K562 (cell line): ENCODE measurements at regions not wholly inside any gene's neighbourhood (a gene's known extent, or its start where the extent isn't known, plus 50 kb on each side); places are given as distances from the start of the nearest gene placed in this dataset.
A peak's percentile ranks its signal among the peaks of the same experiment; 100 is the strongest.

ENCODE experiments used
- ARNT ChIP-seq, 2 experiments: fragments of 450-650 bp; IDR thresholded peaks; 2 replicates each; pipeline ENCODE4 v1.6.1; 2016; ENCODE audit warnings: mild to moderate bottlenecking in 1 of 2
- ATF7 ChIP-seq: fragments of 450-650 bp; IDR thresholded peaks from 2 replicates; pipeline ENCODE4 v1.7.1; 2014; ENCODE audit warnings: mild to moderate bottlenecking, moderate library complexity
- ETV1 ChIP-seq: fragments of 450-650 bp; conservative IDR thresholded peaks from 2 replicates; pipeline ENCODE4 v1.6.1; 2016; ENCODE audit warnings: missing genetic modification characterization, control low read depth, low read depth, missing compliant biosample characterization
- ETV6 ChIP-seq, 3 experiments: fragments of 150-350 bp in 1 of 3; sonication (generic) in 1 of 3; formaldehyde crosslinking in 1 of 3; IDR thresholded peaks; 2 replicates each; pipeline versions ENCODE4 v1.6.1 to v1.8.0; 2014 to 2022; ENCODE audit warnings: borderline replicate concordance in 2 of 3, low read depth in 2 of 3, antibody characterized with exemption in 1 of 3, low read length in 1 of 3, mild to moderate bottlenecking in 1 of 3, missing genetic modification reagents in 1 of 3
- HDGF ChIP-seq: fragments of 450-650 bp; IDR thresholded peaks from 2 replicates; pipeline ENCODE4 v1.6.1; 2016
- IRF2 ChIP-seq: sonication (generic); formaldehyde crosslinking; IDR thresholded peaks from 2 replicates; pipeline ENCODE4 v1.8.1; 2022; ENCODE audit warnings: mild to moderate bottlenecking, missing genetic modification reagents
- KAT8 ChIP-seq: fragments of 450-650 bp; IDR thresholded peaks from 2 replicates; pipeline ENCODE4 v1.6.1; 2016; ENCODE audit warnings: low read depth, mild to moderate bottlenecking
- MYNN ChIP-seq, 2 experiments: sonication (generic); formaldehyde crosslinking in 1 of 2; IDR thresholded peaks; 2 replicates each; pipeline versions ENCODE4 v1.5.0 to v1.6.1; 2016 to 2020; ENCODE audit warnings: antibody characterized with exemption in 1 of 2, missing genetic modification reagents in 1 of 2
- NCOA4 ChIP-seq: fragments of 450-650 bp; IDR thresholded peaks from 2 replicates; pipeline ENCODE4 v1.6.1; 2018; ENCODE audit warnings: mild to moderate bottlenecking; ENCODE audit not compliant: partially characterized antibody
- NFYB ChIP-seq: IDR thresholded peaks from 2 replicates; pipeline ENCODE4 v1.6.1; 2011; ENCODE audit warnings: mild to moderate bottlenecking, moderate library complexity; ENCODE audit not compliant: insufficient read length; ENCODE audit errors: extremely low read depth
- PCBP2 ChIP-seq: fragments of 200-400 bp; formaldehyde crosslinking; IDR thresholded peaks from 2 replicates; pipeline ENCODE4 v1.6.1; 2018; ENCODE audit warnings: low read length, low read depth, mild to moderate bottlenecking, moderate library complexity; ENCODE audit not compliant: poor library complexity, severe bottlenecking
- PTTG1 ChIP-seq: fragments of 450-650 bp; IDR thresholded peaks from 2 replicates; pipeline ENCODE4 v1.6.1; 2016; ENCODE audit warnings: low read depth, mild to moderate bottlenecking, missing genetic modification characterization, missing compliant biosample characterization
- RBM22 ChIP-seq: fragments of 200-400 bp; formaldehyde crosslinking; IDR thresholded peaks from 2 replicates; pipeline ENCODE4 v1.6.1; 2018; ENCODE audit warnings: low read length, low read depth; ENCODE audit not compliant: poor library complexity, severe bottlenecking
- SMAD4 ChIP-seq: fragments of 250-450 bp; sonication (Bioruptor Pico); conservative IDR thresholded peaks from 2 replicates; pipeline ENCODE4 v1.8.0; 2021; ENCODE audit warnings: inconsistent platforms, mild to moderate bottlenecking, moderate library complexity
- SNRNP70 ChIP-seq: fragments of 200-400 bp; formaldehyde crosslinking; optimal IDR thresholded peaks from 2 replicates; pipeline ENCODE3; 2017; ENCODE audit warnings: low read depth, low read length
- SP1 ChIP-seq: sonication (generic); formaldehyde crosslinking; IDR thresholded peaks from 2 replicates; pipeline ENCODE4 v1.8.1; 2022; ENCODE audit warnings: mild to moderate bottlenecking, missing genetic modification reagents
- ZC3H8 ChIP-seq: fragments of 450-650 bp; IDR thresholded peaks from 2 replicates; pipeline ENCODE4 v1.6.1; 2017
- ZNF134 ChIP-seq: fragments of 250-450 bp; sonication (Bioruptor Pico); conservative IDR thresholded peaks from 2 replicates; pipeline ENCODE4 v1.4.0; 2020
- TF ChIP-seq, protein P1 (sequence below), 2 experiments: fragments of 450-650 bp in 1 of 2; IDR thresholded peaks; 2 replicates each; pipeline ENCODE4 v1.6.1; 2011 to 2017; ENCODE audit warnings: low read depth in 2 of 2, antibody characterized with exemption in 1 of 2, borderline replicate concordance in 1 of 2, low read length in 1 of 2, mild to moderate bottlenecking in 1 of 2, mixed read lengths in 1 of 2; ENCODE audit not compliant: control insufficient read depth in 1 of 2
- TF ChIP-seq, protein P2 (sequence below): fragments of 250-450 bp; sonication (Bioruptor Pico); IDR thresholded peaks from 2 replicates; pipeline ENCODE4 v1.9.0; 2021; ENCODE audit warnings: mild to moderate bottlenecking
- TF ChIP-seq, protein P3 (sequence below): sonication (generic); formaldehyde crosslinking; IDR thresholded peaks from 2 replicates; pipeline ENCODE4 v1.8.0; 2022; ENCODE audit warnings: mild to moderate bottlenecking, missing genetic modification reagents
- TF ChIP-seq, protein P4 (sequence below): fragments of 450-650 bp; formaldehyde crosslinking; IDR thresholded peaks from 2 replicates; pipeline ENCODE4 v1.4.0; 2022; ENCODE audit warnings: missing genetic modification characterization

DNA sequence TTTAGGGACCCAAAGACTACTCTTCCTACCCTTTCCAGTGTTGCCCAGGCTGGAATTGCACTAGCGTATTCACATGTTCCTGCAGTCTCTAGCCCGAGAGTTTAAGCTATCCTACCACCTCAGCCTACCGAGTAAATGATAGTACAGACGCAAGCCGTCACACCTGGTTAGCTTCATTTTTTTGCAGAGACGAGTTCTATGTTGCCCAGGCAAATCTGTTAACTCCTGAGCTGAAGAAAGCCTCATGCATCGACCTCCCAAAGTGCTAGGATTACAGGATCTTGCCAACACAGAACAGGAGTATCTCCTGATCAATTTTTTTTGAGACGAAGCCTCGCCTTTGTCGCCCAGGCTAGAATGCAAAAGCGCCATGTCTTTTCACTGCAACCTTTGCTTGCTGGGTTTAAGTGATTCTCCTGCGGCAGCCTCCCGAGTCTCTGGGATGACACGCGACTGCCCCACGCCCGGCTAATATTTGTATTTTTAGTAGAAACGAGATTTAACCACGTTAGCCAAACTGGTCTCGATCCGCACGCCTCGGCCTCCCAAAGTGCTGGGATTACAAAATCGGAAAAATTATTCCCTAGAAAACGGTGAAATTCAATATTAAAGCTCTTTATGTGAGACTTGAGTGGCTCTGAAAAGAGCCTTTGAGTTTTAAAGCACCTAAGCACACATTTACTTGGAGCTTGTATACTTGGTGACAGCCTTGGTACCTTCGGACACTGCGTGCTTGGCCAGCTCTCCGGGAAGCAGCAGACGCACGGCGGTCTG is 128.5 kb downstream of the HFE start (continued):
- TF ChIP-seq SNRNP70 = peak; percentile 81
- TF ChIP-seq PCBP2 = no peak
- no peak for TF ChIP-seq IRF2
- TF ChIP-seq, protein P1, sequence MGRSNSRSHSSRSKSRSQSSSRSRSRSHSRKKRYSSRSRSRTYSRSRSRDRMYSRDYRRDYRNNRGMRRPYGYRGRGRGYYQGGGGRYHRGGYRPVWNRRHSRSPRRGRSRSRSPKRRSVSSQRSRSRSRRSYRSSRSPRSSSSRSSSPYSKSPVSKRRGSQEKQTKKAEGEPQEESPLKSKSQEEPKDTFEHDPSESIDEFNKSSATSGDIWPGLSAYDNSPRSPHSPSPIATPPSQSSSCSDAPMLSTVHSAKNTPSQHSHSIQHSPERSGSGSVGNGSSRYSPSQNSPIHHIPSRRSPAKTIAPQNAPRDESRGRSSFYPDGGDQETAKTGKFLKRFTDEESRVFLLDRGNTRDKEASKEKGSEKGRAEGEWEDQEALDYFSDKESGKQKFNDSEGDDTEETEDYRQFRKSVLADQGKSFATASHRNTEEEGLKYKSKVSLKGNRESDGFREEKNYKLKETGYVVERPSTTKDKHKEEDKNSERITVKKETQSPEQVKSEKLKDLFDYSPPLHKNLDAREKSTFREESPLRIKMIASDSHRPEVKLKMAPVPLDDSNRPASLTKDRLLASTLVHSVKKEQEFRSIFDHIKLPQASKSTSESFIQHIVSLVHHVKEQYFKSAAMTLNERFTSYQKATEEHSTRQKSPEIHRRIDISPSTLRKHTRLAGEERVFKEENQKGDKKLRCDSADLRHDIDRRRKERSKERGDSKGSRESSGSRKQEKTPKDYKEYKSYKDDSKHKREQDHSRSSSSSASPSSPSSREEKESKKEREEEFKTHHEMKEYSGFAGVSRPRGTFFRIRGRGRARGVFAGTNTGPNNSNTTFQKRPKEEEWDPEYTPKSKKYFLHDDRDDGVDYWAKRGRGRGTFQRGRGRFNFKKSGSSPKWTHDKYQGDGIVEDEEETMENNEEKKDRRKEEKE (IDR thresholded peaks at IDR 0.05; ENCODE audit: borderline replicate concordance in 1 of 2, control insufficient read depth in 1 of 2, low read depth in 2 of 2, low read length in 1 of 2) = peak; percentile 15 to 43; a peak in 2 of 4 replicates
- no peak for TF ChIP-seq KAT8
- TF ChIP-seq SMAD4 (CRISPR knock-in tag) = no peak
- TF ChIP-seq ZNF134 (CRISPR knock-in tag) = no peak
- TF ChIP-seq, protein P2, sequence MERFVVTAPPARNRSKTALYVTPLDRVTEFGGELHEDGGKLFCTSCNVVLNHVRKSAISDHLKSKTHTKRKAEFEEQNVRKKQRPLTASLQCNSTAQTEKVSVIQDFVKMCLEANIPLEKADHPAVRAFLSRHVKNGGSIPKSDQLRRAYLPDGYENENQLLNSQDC (CRISPR knock-in tag) = peak; percentile 97
- TF ChIP-seq RBM22 = peak; percentile 3
- 0 out of 2 replicates have a peak, but pooled peaks have one; percentile 29 for TF ChIP-seq PTTG1 (tag)
- no peak for TF ChIP-seq ETV1 (tag)
- TF ChIP-seq NFYB = no peak
- TF ChIP-seq ETV6 (IDR thresholded peaks at IDR 0.05; ENCODE audit: borderline replicate concordance in 1 of 2, low read depth in 2 of 2, low read length in 1 of 2) = no peak
- TF ChIP-seq ETV6 (CRISPR knock-in tag; IDR thresholded peaks at IDR 0.05; ENCODE audit: borderline replicate concordance) = no peak; the same call in 1 of the 2 replicates
- no peak for TF ChIP-seq ATF7
- TF ChIP-seq ARNT (IDR thresholded peaks at IDR 0.05) = no peak
- TF ChIP-seq, protein P3, sequence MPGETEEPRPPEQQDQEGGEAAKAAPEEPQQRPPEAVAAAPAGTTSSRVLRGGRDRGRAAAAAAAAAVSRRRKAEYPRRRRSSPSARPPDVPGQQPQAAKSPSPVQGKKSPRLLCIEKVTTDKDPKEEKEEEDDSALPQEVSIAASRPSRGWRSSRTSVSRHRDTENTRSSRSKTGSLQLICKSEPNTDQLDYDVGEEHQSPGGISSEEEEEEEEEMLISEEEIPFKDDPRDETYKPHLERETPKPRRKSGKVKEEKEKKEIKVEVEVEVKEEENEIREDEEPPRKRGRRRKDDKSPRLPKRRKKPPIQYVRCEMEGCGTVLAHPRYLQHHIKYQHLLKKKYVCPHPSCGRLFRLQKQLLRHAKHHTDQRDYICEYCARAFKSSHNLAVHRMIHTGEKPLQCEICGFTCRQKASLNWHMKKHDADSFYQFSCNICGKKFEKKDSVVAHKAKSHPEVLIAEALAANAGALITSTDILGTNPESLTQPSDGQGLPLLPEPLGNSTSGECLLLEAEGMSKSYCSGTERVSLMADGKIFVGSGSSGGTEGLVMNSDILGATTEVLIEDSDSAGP (CRISPR knock-in tag) = peak; percentile 81
- no peak for TF ChIP-seq MYNN (IDR thresholded peaks at IDR 0.05)
- TF ChIP-seq MYNN (CRISPR knock-in tag; IDR thresholded peaks at IDR 0.05) = no peak
- no peak for TF ChIP-seq ZC3H8
- TF ChIP-seq NCOA4 = no peak
- peak; percentile 81 for TF ChIP-seq SP1
- TF ChIP-seq, protein P4, sequence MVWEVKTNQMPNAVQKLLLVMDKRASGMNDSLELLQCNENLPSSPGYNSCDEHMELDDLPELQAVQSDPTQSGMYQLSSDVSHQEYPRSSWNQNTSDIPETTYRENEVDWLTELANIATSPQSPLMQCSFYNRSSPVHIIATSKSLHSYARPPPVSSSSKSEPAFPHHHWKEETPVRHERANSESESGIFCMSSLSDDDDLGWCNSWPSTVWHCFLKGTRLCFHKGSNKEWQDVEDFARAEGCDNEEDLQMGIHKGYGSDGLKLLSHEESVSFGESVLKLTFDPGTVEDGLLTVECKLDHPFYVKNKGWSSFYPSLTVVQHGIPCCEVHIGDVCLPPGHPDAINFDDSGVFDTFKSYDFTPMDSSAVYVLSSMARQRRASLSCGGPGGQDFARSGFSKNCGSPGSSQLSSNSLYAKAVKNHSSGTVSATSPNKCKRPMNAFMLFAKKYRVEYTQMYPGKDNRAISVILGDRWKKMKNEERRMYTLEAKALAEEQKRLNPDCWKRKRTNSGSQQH (CRISPR knock-in tag) = 0 out of 2 replicates have a peak, but pooled peaks have one; percentile 3
- no peak for TF ChIP-seq HDGF
